IPS-15b (cell line): ENCODE measurements at regions not wholly inside any gene's neighbourhood (a gene's known extent, or its start where the extent isn't known, plus 50 kb on each side); places are given as distances from the start of the nearest gene placed in this dataset.

ENCODE experiments used
- H3K27me3 ChIP-seq: one replicate; pipeline ENCODE4 v1.6.1; 2013; ENCODE audit warnings: low read length; ENCODE audit not compliant: control insufficient read depth, insufficient read depth
- H3K36me3 ChIP-seq: one replicate; pipeline ENCODE4 v1.6.1; 2013; ENCODE audit warnings: low read length; ENCODE audit not compliant: control insufficient read depth, insufficient read depth
- H3K4me1 ChIP-seq: one replicate; pipeline ENCODE4 v1.6.1; 2013; ENCODE audit warnings: mild to moderate bottlenecking, low read length; ENCODE audit not compliant: control insufficient read depth, insufficient read depth
- H3K4me3 ChIP-seq: one replicate; pipeline ENCODE4 v1.5.1; 2013; ENCODE audit warnings: low read depth, low read length
- H3K9ac ChIP-seq: one replicate; pipeline ENCODE4 v1.6.1; 2013; ENCODE audit warnings: low read depth, mild to moderate bottlenecking, low read length
- H3K9me3 ChIP-seq: one replicate; pipeline ENCODE4 v1.6.1; 2013; ENCODE audit warnings: mild to moderate bottlenecking, low read length; ENCODE audit not compliant: control insufficient read depth, insufficient read depth

DNA sequence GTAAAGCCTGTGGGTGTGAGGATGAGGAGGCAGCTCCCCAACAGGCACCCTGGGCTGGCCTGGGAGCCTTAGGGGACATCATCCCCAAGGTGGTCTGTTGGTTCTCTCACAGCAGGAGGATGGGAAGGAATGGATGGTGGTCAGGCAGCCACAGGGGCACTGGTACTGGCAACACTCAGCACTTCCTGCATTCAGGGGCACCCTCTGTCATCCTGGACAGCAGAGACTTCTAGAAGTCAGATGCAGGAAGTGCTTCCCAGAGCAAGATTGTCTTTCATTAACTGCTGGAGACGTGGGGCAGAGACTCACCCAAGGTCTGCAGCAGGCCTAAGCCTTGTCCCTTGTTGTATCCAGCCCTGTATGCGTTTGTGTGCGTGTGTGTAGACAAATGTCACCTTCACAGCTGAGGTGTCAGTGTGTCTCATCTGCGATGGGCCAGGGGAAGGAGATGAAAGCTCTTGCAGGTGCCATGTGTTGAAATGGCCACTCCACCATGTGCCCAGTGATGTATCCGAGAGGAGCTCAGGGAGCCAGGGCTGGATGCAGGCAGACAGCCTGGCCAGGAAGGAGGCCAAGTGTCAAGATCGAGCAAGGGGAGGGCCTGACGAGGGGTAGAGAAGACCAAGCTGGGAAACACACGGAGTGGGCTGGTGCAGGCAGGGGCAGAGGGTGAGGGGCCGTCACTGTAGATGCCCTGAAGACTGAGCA is 85.1 kb downstream of the PITPNM2 start:
- Histone ChIP-seq H3K4me3 (no peak overlapping the region), H3K9ac (no peak overlapping the region)

DNA sequence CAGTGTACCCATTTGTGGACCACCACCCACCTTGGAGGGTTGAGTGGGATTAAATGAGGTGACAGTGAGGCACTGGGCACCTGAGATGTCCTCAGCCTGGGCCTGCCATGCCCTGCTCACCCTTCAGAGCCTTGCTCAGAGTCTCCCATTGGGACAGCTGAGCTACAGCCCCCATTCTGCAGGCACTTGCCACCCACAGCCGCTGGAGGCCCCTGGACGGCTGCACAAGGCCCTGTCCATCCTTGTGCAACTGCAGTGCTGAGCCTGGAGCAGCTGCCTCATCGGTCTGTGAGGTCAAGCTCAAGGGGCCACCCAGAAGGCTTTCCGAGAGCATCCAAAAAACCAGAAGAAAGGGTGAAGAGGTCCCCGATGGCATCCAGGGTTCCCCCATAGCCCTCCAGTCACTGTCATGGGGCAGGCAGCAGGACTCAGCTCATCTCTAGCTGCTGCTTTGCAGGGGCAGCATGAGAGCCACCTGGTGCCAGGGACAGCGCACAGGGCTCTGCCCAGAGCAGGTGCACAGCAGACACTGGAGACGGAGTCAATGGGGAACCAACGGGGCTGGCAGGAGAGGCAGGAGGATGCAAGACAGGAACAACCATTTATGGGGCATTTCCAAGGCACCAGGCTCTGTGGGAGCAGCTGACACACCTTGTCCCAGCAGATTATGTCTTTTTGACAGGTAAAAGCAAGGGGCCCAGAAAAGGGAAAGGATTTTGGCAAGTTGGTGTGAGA is 84.6 kb downstream of the ARL6IP4 start:
- H3K4me1 ChIP-seq: no peaks in the 10 kb centered on the region
- H3K36me3 ChIP-seq: no peaks in the 10 kb centered on the region
- H3K27me3 ChIP-seq: no peaks in the 10 kb centered on the region
- H3K9ac ChIP-seq: no peak overlapping the region
- no peaks in the 10 kb centered on the region for H3K9me3 ChIP-seq
- H3K4me3 ChIP-seq: no peak overlapping the region

More for the DNA sequence above, 85.1 kb downstream of the PITPNM2 start:
- H3K9me3 ChIP-seq: no peaks in the 10 kb centered on the region
- no peaks in the 10 kb centered on the region for H3K27me3 ChIP-seq
- H3K36me3 ChIP-seq: no peaks in the 10 kb centered on the region
- no peaks in the 10 kb centered on the region for H3K4me1 ChIP-seq

DNA sequence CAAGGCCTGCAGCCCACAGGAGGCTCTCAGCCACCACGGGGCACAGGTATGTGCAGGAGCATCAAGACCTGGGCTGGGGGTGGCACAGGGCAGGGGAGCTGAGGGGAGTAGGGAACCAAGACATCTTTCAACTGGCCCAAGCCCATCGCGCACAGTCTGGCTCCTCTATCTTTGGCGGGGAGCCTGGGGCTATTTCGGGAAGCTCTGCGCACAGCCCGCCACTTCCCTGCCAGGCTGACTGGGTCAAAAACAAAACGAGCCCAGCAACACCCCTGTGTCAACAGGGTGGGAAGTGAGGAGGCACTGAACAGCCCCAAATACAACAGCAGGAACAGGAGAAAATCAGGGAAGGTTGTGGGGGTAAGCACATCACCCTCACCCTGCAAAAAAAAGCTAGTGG is 83.9 kb downstream of the ARL6IP4 start:
- no peaks in the 10 kb centered on the region for H3K9me3 ChIP-seq
- H3K27me3 ChIP-seq: no peaks in the 10 kb centered on the region
- no peaks in the 10 kb centered on the region for H3K4me1 ChIP-seq
- H3K4me3 ChIP-seq: no peak overlapping the region
- no peak overlapping the region for H3K9ac ChIP-seq
- H3K36me3 ChIP-seq: no peaks in the 10 kb centered on the region

DNA sequence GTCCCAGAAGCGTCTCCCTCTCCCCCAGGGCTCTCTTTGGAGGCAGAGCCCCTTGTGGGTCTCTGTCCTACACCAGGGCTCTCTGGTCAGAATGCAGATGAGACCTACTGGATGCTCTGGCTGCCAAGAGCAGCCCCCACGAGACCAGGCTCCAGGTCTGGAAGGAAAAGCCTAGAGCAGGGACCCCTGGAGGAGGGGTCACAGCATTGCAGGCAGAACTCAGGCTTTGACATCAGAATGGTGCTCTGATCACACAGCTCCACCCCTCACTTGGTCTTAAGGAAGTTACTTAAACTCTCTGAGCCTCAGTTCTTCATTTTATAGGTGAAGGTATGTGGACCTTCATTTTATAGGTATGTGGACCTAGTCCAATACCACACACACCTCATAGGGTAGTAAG is 83.1 kb downstream of the ARL6IP4 start:
- H3K36me3 ChIP-seq: no peaks in the 10 kb centered on the region
- H3K9ac ChIP-seq: no peak overlapping the region
- H3K4me3 ChIP-seq: no peak overlapping the region
- no peaks in the 10 kb centered on the region for H3K27me3 ChIP-seq
- no peaks in the 10 kb centered on the region for H3K9me3 ChIP-seq
- no peaks in the 10 kb centered on the region for H3K4me1 ChIP-seq

DNA sequence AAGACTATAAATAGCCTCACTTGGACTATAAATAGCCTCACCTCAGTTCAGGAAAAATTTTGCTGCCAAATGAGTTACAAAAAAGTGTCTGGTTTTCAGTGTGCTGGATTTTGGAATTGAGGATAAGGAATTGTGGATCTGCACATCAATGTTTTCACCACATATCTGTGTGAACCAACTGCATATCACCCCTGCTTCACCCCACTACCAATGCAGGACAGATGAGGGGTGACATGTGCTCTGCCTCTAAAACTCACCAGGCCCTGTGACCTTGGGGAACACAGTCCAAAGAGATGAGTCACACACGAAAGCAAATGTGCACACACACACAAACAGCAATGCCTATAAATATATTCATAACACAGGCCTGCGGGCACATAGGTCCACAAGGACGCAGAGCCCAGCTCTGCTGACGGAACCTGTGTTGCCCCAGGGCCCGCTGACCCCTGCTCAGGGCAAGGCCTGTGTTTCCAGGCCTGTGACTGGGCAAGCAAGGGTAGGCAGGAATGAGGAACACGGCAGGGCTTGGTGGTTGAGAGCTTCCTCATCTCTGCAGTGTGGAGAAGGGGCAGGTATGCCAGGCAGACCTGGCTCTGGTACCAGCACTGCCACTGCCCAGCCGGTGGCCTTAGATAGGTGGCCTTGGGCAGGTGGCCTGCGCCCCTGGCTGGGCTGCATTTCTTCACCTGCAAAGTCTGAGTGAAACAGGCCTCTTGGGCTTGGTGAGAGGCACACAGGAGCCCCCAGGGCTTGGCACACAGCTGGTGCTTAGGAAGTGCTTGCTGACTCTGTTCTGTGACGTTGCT is 82.4 kb downstream of the ARL6IP4 start:
- Histone ChIP-seq H3K9me3 (no peaks in the 10 kb centered on the region), H3K27me3 (no peaks in the 10 kb centered on the region), H3K4me3 (no peak overlapping the region), H3K36me3 (no peaks in the 10 kb centered on the region), H3K9ac (no peak overlapping the region), H3K4me1 (no peaks in the 10 kb centered on the region)

DNA sequence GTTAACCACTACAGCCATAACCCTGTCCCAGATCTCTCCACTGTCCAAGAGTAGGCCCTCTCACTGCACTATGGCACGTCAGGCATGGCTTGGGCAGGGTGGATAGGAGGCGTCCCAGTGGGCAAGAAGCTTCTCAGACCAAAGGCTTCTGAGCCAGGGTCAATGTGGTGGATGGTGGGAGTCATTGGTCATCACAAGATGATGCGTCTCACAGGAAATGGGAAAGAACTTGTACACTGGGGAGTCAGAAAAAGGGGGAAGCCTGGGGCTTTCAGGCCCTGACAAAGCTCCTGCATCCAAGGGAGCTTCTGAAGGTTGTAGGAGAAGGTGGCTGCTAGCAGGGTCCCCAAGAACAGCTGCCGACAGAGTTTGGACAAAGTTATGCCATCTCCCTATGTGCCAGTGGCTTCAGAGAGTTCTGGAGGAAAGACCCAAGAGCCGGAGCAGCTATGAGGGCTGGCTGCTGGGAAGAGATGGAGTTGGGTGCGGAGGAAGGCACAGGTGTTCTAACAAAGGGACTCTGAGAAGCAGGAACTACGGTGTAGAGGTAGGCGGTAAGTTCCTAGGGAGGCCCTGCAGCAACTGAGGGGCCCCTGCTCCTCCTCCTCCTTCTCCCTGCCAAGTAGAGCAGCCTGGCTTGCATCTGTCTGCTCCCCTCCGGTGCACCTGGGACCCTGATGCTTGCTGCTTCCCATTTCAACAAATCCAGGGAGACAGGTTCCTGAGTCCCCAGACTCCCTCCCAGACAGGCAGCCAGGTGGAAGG is 81.1 kb downstream of the ARL6IP4 start:
- H3K4me3 ChIP-seq: no peak overlapping the region
- H3K9ac ChIP-seq: no peak overlapping the region
- H3K36me3 ChIP-seq: no peaks in the 10 kb centered on the region
- no peaks in the 10 kb centered on the region for H3K27me3 ChIP-seq
- no peaks in the 10 kb centered on the region for H3K4me1 ChIP-seq
- H3K9me3 ChIP-seq: no peaks in the 10 kb centered on the region

DNA sequence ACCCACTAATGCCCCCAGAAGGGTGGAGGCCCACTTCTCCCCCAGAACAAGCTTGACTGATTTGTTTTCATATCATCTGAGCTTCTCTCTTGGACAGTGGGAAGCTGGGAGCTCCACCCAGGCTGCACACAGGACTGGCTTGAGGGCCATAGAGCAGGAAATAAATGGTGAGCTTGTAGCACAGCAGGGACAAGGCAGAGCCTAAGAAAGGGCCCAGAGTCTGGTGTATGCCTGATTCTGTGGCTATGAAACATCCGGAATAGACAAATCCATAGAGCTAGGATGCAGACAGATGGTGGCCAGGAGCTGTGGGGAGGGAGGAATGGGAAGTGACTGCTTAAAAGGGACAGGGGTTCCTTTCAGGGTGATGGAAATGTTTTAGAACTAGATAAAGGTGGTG is 79.0 kb downstream of the ARL6IP4 start:
- H3K36me3 ChIP-seq: no peaks in the 10 kb centered on the region
- no peak overlapping the region for H3K4me3 ChIP-seq
- H3K27me3 ChIP-seq: no peaks in the 10 kb centered on the region
- H3K9ac ChIP-seq: no peak overlapping the region
- no peaks in the 10 kb centered on the region for H3K4me1 ChIP-seq
- H3K9me3 ChIP-seq: no peaks in the 10 kb centered on the region

DNA sequence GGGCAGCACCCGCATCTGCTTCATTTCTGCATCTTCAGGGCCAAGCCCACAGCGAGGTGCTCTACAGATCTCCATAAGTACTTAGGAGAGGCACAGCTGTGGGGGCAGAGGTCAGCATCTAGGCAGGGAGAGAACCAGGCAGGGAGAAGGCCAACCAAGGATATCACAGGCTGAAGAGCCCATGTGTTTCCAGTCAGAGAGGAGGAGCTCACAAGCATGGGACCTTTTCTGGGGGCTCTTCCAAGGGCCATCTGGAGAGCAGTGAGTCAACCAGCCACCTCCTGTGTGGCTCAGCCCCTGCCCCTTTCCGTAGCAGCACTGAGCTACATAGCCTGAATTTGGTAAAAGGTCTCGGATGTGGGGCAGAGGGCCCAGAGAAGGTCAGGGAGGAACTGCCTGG is 78.5 kb downstream of the ARL6IP4 start:
- H3K27me3 ChIP-seq: no peaks in the 10 kb centered on the region
- no peaks in the 10 kb centered on the region for H3K36me3 ChIP-seq
- H3K9ac ChIP-seq: no peak overlapping the region
- no peaks in the 10 kb centered on the region for H3K4me1 ChIP-seq
- no peaks in the 10 kb centered on the region for H3K9me3 ChIP-seq
- no peak overlapping the region for H3K4me3 ChIP-seq

DNA sequence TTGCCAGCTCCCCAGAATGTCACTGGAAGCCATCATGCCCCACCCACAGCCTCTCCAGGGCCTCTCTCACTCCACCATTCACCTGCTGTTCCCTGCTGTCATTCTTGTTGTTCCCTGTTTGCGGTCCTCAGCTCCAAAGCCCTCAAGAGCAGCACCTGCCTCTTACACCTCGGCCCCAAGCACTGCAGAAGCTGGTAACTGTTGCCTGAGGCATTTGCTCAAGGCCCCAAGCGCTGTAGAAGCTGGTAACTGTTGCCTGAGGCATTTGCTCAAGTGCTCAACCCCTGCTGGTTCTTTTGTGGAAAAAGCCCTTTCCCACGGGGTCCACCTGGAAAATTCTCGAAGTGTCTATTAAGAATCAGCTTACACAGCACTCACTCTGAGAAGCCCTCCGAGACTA is 78.0 kb downstream of the ARL6IP4 start:
- Histone ChIP-seq H3K27me3 (no peaks in the 10 kb centered on the region), H3K4me3 (no peak overlapping the region), H3K36me3 (no peaks in the 10 kb centered on the region), H3K9me3 (no peaks in the 10 kb centered on the region), H3K9ac (no peak overlapping the region), H3K4me1 (no peaks in the 10 kb centered on the region)

DNA sequence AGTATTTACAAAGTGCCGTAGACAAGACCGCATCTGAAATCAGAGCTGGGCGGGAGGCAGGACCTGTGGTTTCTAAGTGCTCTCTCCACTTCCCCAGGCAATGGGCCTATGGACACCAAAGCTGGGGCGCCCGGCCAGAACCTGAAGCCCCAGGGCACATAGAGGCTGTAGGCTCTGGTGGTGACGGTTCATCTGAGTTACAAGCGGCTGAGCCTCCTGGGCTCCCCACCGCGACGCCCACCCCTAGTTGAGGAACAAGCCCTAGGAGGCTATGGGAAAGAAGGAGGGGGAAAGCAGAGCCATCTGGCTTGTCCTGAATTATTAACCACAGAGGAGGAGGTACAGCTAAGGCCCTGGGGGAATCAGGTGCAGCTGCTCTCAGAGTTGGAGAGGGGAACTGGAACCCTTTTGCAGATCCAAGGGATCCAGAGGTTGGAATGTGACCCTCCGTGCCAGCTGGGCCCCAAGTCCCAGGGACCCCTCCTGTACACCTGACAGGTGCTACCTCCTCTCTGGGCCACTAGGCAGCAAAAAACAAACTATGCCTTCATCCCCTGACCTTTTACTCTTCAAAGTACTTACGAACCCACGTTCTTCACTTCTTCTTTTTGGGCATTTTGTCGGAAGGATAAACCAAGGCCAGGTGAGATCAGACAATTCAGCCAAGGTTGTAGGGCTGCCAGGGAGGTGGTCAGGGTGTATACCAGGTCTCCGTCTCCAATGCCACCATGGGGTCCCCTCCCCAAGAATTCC is 77.2 kb downstream of the ARL6IP4 start:
- no peaks in the 10 kb centered on the region for H3K4me1 ChIP-seq
- no peak overlapping the region for H3K9ac ChIP-seq
- H3K36me3 ChIP-seq: no peaks in the 10 kb centered on the region
- H3K9me3 ChIP-seq: no peaks in the 10 kb centered on the region
- H3K27me3 ChIP-seq: no peaks in the 10 kb centered on the region
- no peak overlapping the region for H3K4me3 ChIP-seq

DNA sequence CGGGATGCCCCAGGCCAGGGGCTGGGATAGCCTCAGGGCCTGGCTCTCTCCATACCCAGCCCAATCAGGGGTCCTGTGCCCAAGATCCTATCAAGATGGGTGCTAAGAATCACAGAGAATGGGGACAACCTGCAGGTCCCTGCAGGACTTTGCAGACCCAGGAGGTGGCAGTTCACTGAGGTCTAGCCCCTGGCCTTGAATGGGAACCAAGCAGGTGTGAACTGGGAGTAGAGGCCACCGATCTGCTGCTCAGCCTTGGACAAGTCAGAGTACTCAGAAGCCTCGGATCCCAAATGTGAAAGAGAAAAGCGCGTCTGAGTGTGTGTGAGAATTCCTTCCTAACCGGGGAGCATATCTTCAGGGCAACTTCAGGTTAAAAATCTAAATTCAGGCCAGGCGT is 76.2 kb downstream of the ARL6IP4 start:
- Histone ChIP-seq H3K4me1 (no peaks in the 10 kb centered on the region), H3K9me3 (no peaks in the 10 kb centered on the region), H3K9ac (no peak overlapping the region), H3K36me3 (no peaks in the 10 kb centered on the region), H3K4me3 (no peak overlapping the region), H3K27me3 (no peaks in the 10 kb centered on the region)
